ENCODE measurements at regions not wholly inside any gene's neighbourhood (a gene's known extent, or its start where the extent isn't known, plus 50 kb on each side); places are given as distances from the start of the nearest gene placed in this dataset.
A peak's percentile ranks its signal among the peaks of the same experiment; 100 is the strongest.

- POLR2A ChIA-PET, result no interaction called here
- no TSS peak for BruUV-seq (replicated peaks)
- dilution Hi-C loops (cut with MboI; ENCODE audit: extremely low pct_ligation_motif_present, low sequenced_read_pairs), result no loop called here
- no peak overlapping the region for H3K9ac ChIP-seq (replicated peaks; ENCODE audit: extremely low read depth, insufficient read depth, low read length)
- no peak for DNase-seq (ENCODE audit: low read depth, low spot score)
- H3K27ac ChIP-seq (ENCODE audit: insufficient read depth, low read depth, low read length), result no peak overlapping the region
- no peaks in the 10 kb centered on the region for H3K9me1 ChIP-seq (replicated peaks; ENCODE audit: control insufficient read depth, extremely low read depth, insufficient read depth, low read length)
- no peaks in the 10 kb centered on the region for H3K9me3 ChIP-seq (replicated peaks; ENCODE audit: control insufficient read depth, insufficient read depth, low read length)
- no peak overlapping the region for H3K4me3 ChIP-seq (replicated peaks in 1 of 3; ENCODE audit: insufficient read depth in 1 of 3, low read depth in 1 of 3, low read length in 3 of 3)
- H3K27me3 ChIP-seq (ENCODE audit: control insufficient read depth in 2 of 2, insufficient read depth in 2 of 2, low read length in 2 of 2), result no peaks in the 10 kb centered on the region
- H3K79me2 ChIP-seq (ENCODE audit: control insufficient read depth, insufficient read depth, low read length), result no peaks in the 10 kb centered on the region
- H4K20me1 ChIP-seq (replicated peaks; ENCODE audit: control insufficient read depth, extremely low read depth, insufficient read depth, low read length), result no peaks in the 10 kb centered on the region
- peak; percentile 4 for FAIRE-seq
- H2AFZ ChIP-seq (ENCODE audit: low read depth, low read length), result no peak overlapping the region
- intact Hi-C loops (cut with micrococcal nuclease), result no loop called here
- TF ChIP-seq MAX (IDR thresholded peaks at IDR 0.05; ENCODE audit: insufficient read depth, insufficient read length) (no peak), MYC (IDR thresholded peaks at IDR 0.05; ENCODE audit: low read depth, low read length) (no peak), GATA2 (IDR thresholded peaks at IDR 0.05; ENCODE audit: insufficient read depth, insufficient read length, low read depth, low read length) (no peak), POLR2A (IDR thresholded peaks at IDR 0.05; ENCODE audit: low read depth, low read length) (no peak), CTCF (IDR thresholded peaks at IDR 0.05; ENCODE audit: extremely low read depth in 1 of 2, insufficient read depth in 1 of 2, low read depth in 1 of 2, low read length in 2 of 2) (no peak), JUN (IDR thresholded peaks at IDR 0.05; ENCODE audit: borderline replicate concordance, insufficient read depth, insufficient read length, low read depth) (no peak), POLR2AphosphoS5 (IDR thresholded peaks at IDR 0.05; ENCODE audit: insufficient read depth, low read depth, low read length) (no peak), EZH2 (IDR thresholded peaks at IDR 0.05; ENCODE audit: borderline replicate concordance, low read depth, low read length, severe bottlenecking) (no peak), FOS (IDR thresholded peaks at IDR 0.05; ENCODE audit: borderline replicate concordance, insufficient read depth, low read length) (no peak)
- peaks cover 24% of the 10 kb centered on the region for H3K4me1 ChIP-seq (ENCODE audit: control insufficient read depth, extremely low read depth, insufficient read depth, low read length)
- CTCF ChIA-PET, result interaction anchor here (1.5 to 3.0 kb wide), 5 partner anchors 12 to 151 kb away, joined by 5 to 10 read pairs (median 5); no protein-coding TSS in a partner anchor
- no peaks in the 10 kb centered on the region for H3K36me3 ChIP-seq (ENCODE audit: control insufficient read depth in 2 of 2, extremely low read depth in 1 of 2, insufficient read depth in 2 of 2, low read length in 2 of 2)
- H3K4me2 ChIP-seq (ENCODE audit: insufficient read depth, low read length), result no peak overlapping the region
Observed at GRCh38 chr16:86403541-86404163, 106.7 kb upstream of the FOXF1 start.

Measured in endothelial cell of umbilical vein (primary cell).